ENCODE measurements at regions not wholly inside any gene's neighbourhood (a gene's known extent, or its start where the extent isn't known, plus 50 kb on each side); places are given as distances from the start of the nearest gene placed in this dataset.
A peak's percentile ranks its signal among the peaks of the same experiment; 100 is the strongest.
"Not testable (repeated sequence)": the region's sequence is repeated elsewhere in the genome, so short reads cannot be mapped to it uniquely, and the experiment has no call there.

GRCh38 chr2:11075221-11075620, 80.0 kb upstream of the SLC66A3 start:
- no peak for DNase-seq

GRCh38 chr2:11077411-11077810, 77.9 kb upstream of the SLC66A3 start:
- no peak for DNase-seq

- DNase-seq, result no peak
Observed at GRCh38 chr2:11079136-11079824, 76.0 kb upstream of the SLC66A3 start.

- DNase-seq, result no peak
Observed at GRCh38 chr2:11080253-11081115, 74.8 kb upstream of the SLC66A3 start.

- DNase-seq, result no peak
Observed at GRCh38 chr2:11082880-11083279, 72.4 kb upstream of the SLC66A3 start.

- not testable (repeated sequence) for DNase-seq
Observed at GRCh38 chr2:11088821-11089220, 66.4 kb upstream of the SLC66A3 start.

GRCh38 chr2:11090187-11090586, 65.1 kb upstream of the SLC66A3 start:
- DNase-seq, result no peak

GRCh38 chr2:11092701-11093335, 62.4 kb upstream of the SLC66A3 start:
- DNase-seq, result no peak

GRCh38 chr2:11093467-11093866, 61.8 kb upstream of the SLC66A3 start:
- no peak for DNase-seq

GRCh38 chr2:11094021-11094810, 61.1 kb upstream of the SLC66A3 start:
- no peak for DNase-seq

- DNase-seq, result no peak
Observed at GRCh38 chr2:11096591-11096990, 58.7 kb upstream of the SLC66A3 start.

GRCh38 chr2:11097038-11097720, 58.1 kb upstream of the SLC66A3 start:
- no peak for DNase-seq

- DNase-seq, result peak; percentile 55
Observed at GRCh38 chr2:11097854-11098387, 57.3 kb upstream of the SLC66A3 start.

- no peak for DNase-seq
Observed at GRCh38 chr2:11099122-11100065, 55.9 kb upstream of the SLC66A3 start.

GRCh38 chr2:11100130-11100529, 55.1 kb upstream of the SLC66A3 start:
- no peak for DNase-seq

- DNase-seq, result no peak
Observed at GRCh38 chr2:11100976-11101375, 54.3 kb upstream of the SLC66A3 start.

- DNase-seq, result no peak
Observed at GRCh38 chr2:11101430-11101829, 53.8 kb upstream of the SLC66A3 start.

- no peak for DNase-seq
Observed at GRCh38 chr2:11102466-11102865, 52.8 kb upstream of the SLC66A3 start.

GRCh38 chr2:11102956-11103860, 52.1 kb upstream of the SLC66A3 start:
- DNase-seq, result no peak
